ENCODE measurements at regions not wholly inside any gene's neighbourhood (a gene's known extent, or its start where the extent isn't known, plus 50 kb on each side); places are given as distances from the start of the nearest gene placed in this dataset.

DNA sequence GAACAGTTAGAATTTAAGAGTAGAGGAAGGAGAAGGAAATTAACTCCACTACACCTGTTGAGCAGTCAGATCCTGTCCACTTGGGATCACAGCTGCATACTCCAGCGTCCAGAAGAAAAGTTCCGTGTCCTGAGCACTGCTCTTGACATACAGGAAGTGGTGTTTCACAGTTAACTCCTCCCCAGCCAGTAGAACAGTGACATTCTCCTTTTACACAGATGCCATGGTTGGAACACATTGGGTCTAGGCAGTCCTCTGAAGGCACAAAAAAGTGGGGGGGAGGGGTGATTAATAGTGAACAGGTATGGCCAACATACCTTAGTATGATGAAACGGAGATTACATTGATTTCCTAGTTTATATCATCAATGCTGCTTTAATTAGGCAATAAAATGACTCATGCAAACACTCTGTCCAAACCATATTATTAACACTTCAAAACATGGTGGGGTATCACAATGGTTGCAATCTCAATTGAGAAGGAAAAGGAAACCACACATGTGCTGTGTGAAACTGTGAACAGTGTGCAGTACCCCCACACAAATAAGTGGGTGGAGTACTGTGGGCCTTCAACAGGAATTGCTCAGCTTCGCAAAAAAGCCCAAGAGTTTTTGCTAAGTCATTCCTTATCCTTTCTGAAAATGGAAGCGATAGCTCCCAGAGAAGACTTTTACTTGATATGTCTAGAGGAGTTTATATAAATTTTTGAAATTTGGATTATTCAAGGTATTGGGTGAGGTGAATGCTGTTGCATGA lies 295.6 kb downstream of the SH2D1A start:
- peaks cover 6% of the 10 kb centered on the region for H3K4me1 Mint-ChIP-seq
- H3K9me3 Mint-ChIP-seq, result no peaks in the 10 kb centered on the region
- no peak for DNase-seq (ENCODE audit: low read depth, low spot score)
- H3K27ac Mint-ChIP-seq (ENCODE audit: unreplicated experiment), result no peak overlapping the region
- H3K4me3 Mint-ChIP-seq, result no peak overlapping the region
- TF ChIP-seq, protein P1, sequence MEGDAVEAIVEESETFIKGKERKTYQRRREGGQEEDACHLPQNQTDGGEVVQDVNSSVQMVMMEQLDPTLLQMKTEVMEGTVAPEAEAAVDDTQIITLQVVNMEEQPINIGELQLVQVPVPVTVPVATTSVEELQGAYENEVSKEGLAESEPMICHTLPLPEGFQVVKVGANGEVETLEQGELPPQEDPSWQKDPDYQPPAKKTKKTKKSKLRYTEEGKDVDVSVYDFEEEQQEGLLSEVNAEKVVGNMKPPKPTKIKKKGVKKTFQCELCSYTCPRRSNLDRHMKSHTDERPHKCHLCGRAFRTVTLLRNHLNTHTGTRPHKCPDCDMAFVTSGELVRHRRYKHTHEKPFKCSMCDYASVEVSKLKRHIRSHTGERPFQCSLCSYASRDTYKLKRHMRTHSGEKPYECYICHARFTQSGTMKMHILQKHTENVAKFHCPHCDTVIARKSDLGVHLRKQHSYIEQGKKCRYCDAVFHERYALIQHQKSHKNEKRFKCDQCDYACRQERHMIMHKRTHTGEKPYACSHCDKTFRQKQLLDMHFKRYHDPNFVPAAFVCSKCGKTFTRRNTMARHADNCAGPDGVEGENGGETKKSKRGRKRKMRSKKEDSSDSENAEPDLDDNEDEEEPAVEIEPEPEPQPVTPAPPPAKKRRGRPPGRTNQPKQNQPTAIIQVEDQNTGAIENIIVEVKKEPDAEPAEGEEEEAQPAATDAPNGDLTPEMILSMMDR (conservative IDR thresholded peaks at IDR 0.05), result no peak
- peaks cover 4% of the 10 kb centered on the region for H3K36me3 Mint-ChIP-seq (ENCODE audit: low read depth)
- H3K27me3 Mint-ChIP-seq (ENCODE audit: low read depth), result no peaks in the 10 kb centered on the region

DNA sequence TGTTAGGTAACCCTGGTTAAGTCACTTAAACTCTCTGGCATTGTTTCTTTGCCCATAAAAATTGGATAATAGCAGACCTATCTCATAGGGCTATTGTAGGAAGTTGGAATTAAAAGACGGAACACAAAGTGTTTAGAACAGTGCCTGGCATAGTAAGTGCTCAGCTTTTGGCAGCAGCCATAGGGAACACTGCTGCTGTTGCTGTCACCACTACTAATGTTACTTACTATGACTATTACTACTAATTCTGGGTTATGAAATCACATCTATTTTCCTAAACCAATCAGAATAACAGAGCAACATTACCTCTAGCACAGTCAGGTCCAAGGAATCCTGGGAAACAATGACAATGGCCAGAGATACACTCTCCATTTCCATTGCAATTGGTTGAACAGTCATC lies 300.0 kb downstream of the SH2D1A start:
- Mint-ChIP-seq H3K27ac (ENCODE audit: unreplicated experiment) (no peak overlapping the region), H3K9me3 (no peaks in the 10 kb centered on the region), H3K27me3 (ENCODE audit: low read depth) (no peaks in the 10 kb centered on the region), H3K4me1 (peaks cover 18% of the 10 kb centered on the region), H3K4me3 (no peak overlapping the region), H3K36me3 (ENCODE audit: low read depth) (no peaks in the 10 kb centered on the region)
- no peak for DNase-seq (ENCODE audit: low read depth, low spot score)
- TF ChIP-seq, protein P1 (conservative IDR thresholded peaks at IDR 0.05), result no peak

DNA sequence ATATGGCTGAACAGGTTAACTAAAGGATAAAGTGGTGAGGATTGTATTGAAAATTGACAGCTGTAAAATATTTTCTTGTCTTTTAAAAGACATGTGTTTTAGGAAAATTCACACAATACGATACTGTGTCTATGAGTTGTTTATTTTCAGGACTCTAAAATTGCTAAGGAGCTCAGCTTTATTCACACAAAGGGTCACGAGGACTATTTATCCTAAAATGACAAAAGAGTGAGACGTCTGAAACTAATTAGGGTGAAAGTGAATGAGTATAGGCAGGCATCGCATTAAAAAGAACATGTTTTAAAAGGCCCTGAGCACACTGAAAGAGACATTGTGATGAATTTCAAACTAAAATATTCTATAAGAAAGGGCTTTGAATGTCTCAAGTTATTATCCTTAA lies 304.7 kb downstream of the SH2D1A start:
- peaks cover 17% of the 10 kb centered on the region for H3K4me1 Mint-ChIP-seq
- H3K9me3 Mint-ChIP-seq, result peaks cover 5% of the 10 kb centered on the region
- H3K27me3 Mint-ChIP-seq (ENCODE audit: low read depth), result no peaks in the 10 kb centered on the region
- no peak overlapping the region for H3K4me3 Mint-ChIP-seq
- no peak overlapping the region for H3K27ac Mint-ChIP-seq (ENCODE audit: unreplicated experiment)
- TF ChIP-seq, protein P1 (conservative IDR thresholded peaks at IDR 0.05), result no peak
- DNase-seq (ENCODE audit: low read depth, low spot score), result no peak
- H3K36me3 Mint-ChIP-seq (ENCODE audit: low read depth), result peaks cover 2% of the 10 kb centered on the region

DNA sequence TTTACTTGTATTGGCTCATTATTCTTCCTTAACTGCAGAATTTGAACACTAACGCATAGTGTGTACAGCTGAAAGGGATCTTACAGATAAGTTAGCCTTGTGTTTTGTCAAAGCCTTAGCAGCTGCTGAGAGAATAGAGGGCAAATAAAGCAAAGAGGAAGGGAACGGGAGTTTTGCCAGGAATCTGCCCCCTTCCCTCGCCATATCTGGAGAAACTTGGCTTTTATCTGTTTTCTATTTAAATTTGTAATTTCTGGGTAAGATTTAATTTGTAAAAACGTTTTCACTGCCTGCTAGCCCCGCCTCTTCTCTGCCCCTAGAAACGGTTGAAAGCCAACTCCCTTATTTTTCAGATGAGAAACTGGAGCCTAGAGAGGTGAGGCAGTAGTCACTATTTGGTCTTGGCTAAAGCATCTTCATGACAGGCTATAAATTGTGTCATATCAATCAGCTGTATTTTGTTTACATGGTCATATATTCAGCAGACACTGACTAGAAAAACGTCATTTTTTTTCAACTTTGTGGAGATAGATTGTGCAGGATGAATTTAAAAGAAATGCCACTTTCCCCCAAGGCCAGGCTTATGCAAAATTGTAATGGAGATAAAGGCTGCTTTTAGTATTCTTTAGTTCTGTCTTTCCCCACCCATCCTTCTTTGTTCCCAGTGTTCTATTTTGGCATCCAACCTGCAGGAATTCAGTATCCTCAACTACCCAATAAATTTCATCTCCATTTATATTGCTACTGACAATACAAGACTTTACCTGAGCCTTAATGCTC lies 319.4 kb downstream of the SH2D1A start:
- TF ChIP-seq, protein P1 (conservative IDR thresholded peaks at IDR 0.05), result no peak
- no peaks in the 10 kb centered on the region for H3K36me3 Mint-ChIP-seq (ENCODE audit: low read depth)
- H3K9me3 Mint-ChIP-seq, result no peaks in the 10 kb centered on the region
- no peak for DNase-seq (ENCODE audit: low read depth, low spot score)
- no peaks in the 10 kb centered on the region for H3K27me3 Mint-ChIP-seq (ENCODE audit: low read depth)
- H3K4me1 Mint-ChIP-seq, result peaks cover 13% of the 10 kb centered on the region
- no peak overlapping the region for H3K4me3 Mint-ChIP-seq
- no peak overlapping the region for H3K27ac Mint-ChIP-seq (ENCODE audit: unreplicated experiment)

DNA sequence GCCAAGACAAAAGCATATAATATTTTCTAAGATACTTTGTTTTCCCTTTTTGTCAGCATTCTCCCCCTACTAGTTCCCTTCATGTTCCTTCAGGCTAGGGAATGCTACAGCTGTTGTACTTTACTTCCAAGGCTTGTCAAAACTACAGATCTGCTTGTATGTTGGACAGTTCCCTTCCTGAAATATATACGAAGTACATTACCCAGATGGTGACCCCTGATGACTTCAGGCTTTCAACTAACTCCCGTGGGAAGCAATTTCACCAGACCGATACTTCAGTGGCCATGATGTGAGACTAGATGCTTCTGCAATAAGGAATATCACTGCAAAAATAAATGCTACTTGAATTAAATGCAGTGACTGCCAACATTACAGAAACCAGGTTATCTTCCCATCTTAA lies 332.8 kb downstream of the SH2D1A start:
- Mint-ChIP-seq H3K27me3 (ENCODE audit: low read depth) (no peaks in the 10 kb centered on the region), H3K9me3 (peaks cover 2% of the 10 kb centered on the region), H3K27ac (ENCODE audit: unreplicated experiment) (no peak overlapping the region), H3K4me3 (no peak overlapping the region), H3K4me1 (peaks cover 3% of the 10 kb centered on the region), H3K36me3 (ENCODE audit: low read depth) (peaks cover 2% of the 10 kb centered on the region)
- TF ChIP-seq, protein P1 (conservative IDR thresholded peaks at IDR 0.05), result no peak
- DNase-seq (ENCODE audit: low read depth, low spot score), result no peak

All from neural crest cell (in vitro differentiated cells).